Progenitor cell of endocrine pancreas (in vitro differentiated cells): ENCODE measurements at regions not wholly inside any gene's neighbourhood (a gene's known extent, or its start where the extent isn't known, plus 50 kb on each side); places are given as distances from the start of the nearest gene placed in this dataset.

Source experiments
- DNase-seq: peaks from one replicate; pipeline ENCODE4 v3.0.0; 2021; ENCODE audit warnings: low spot score; ENCODE audit not compliant: unreplicated experiment
- H3K27ac Mint-ChIP-seq: 2 replicates; pipeline ENCODE4 v1.8.0; 2021; ENCODE audit warnings: mild to moderate bottlenecking, moderate library complexity, mixed read lengths
- H3K27me3 Mint-ChIP-seq: 2 replicates; pipeline ENCODE4 v1.8.0; 2021; ENCODE audit warnings: mixed read lengths
- H3K36me3 Mint-ChIP-seq: 2 replicates; pipeline ENCODE4 v1.8.0; 2022; ENCODE audit warnings: mixed read lengths; ENCODE audit not compliant: insufficient read depth
- H3K4me1 Mint-ChIP-seq: 2 replicates; pipeline ENCODE4 v1.8.0; 2021; ENCODE audit warnings: low read depth, mixed read lengths
- H3K4me3 Mint-ChIP-seq: 2 replicates; pipeline ENCODE4 v1.8.0; 2021; ENCODE audit warnings: low read depth, mild to moderate bottlenecking, moderate library complexity, mixed read lengths
- H3K9me3 Mint-ChIP-seq: 2 replicates; pipeline ENCODE4 v1.8.0; 2021; ENCODE audit warnings: low read depth, mixed read lengths
- CTCF ChIP-seq: fragments of 200-600 bp; sonication (generic); IDR thresholded peaks from one replicate; pipeline ENCODE4 v1.5.0; 2021; ENCODE audit warnings: antibody characterized with exemption, mild to moderate bottlenecking; ENCODE audit not compliant: unreplicated experiment

DNA sequence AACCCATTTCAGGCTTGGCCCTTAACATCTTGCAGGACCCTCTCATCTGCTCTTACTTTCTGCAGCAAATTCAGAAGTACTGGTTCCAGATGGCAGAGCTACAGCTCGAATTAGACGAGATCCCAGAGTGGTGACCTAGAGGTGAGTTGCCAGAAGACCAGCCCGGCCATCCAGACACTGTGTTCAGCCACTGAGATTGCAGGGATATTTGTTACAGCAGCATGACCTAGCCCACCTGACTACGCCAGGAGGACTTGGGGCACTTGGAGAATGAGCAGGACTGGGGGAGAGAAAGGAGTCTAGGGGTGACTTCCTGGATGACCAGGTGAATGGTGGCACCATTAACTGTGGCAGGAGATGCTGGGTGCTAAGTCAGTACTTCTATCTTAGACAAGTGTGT lies 67.2 kb upstream of the ID2 start:
- H3K27me3 Mint-ChIP-seq: no peaks in the 10 kb centered on the region
- DNase-seq: no peak
- no peak overlapping the region for H3K27ac Mint-ChIP-seq
- H3K36me3 Mint-ChIP-seq: peaks cover 2% of the 10 kb centered on the region
- TF ChIP-seq CTCF: no peak
- peaks cover 22% of the 10 kb centered on the region for H3K4me1 Mint-ChIP-seq
- H3K9me3 Mint-ChIP-seq: peaks cover 11% of the 10 kb centered on the region
- H3K4me3 Mint-ChIP-seq: no peak overlapping the region

DNA sequence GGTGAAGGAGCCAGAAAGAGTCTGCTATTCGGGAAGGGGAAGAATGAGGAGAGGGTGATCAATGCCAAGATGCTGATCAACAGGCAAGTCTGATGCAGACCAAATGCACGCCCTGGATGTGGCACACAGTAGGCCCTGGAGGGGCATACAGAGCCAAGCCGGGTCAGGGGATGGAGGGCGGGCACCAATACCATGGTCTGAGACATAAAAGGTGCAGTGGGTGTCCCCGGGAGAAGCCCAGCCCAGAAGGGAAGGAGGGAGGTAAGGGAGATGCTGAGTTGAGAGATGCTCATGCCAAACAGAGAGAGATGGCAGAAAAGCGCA lies 66.6 kb upstream of the ID2 start:
- Mint-ChIP-seq H3K36me3 (peaks cover 3% of the 10 kb centered on the region), H3K4me1 (peaks cover 20% of the 10 kb centered on the region), H3K27me3 (no peaks in the 10 kb centered on the region), H3K9me3 (peaks cover 8% of the 10 kb centered on the region), H3K27ac (no peak overlapping the region), H3K4me3 (no peak overlapping the region)
- no peak for DNase-seq
- no peak for TF ChIP-seq CTCF

DNA sequence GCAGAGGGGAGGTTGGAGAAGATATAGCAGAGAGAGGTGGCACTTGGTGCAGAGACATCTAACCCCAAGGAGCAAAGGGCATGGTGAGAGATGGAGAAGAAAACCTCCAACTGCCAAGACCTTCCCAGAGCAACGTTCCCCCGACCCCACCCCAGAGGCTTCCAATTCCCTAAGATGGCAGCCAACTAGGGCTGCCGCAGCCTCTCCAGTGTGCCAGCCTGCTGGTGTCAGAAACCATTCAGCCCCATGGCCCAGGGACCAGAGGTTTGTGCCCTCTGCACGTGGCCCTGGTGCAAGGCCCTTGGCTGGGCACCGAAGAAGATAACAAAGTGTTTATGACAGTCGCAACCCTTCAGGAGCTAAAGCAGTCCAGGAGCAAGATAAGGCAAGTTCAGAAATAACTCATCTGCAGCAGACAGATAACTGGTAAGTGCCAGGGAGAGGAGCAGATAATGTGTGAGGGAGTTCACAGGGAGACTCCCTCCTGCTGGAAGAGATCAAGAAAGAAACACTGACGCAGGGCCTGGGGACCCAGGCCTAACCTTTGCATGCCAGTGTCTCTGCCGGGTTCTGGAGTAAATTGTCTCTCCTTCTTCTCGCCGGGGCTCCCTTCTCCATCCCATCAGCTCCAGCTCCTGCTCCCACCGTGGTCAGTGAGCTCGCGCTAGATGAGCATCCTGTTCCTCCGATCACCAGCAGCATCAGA lies 66.1 kb upstream of the ID2 start:
- Mint-ChIP-seq H3K4me1 (peaks cover 20% of the 10 kb centered on the region), H3K36me3 (peaks cover 2% of the 10 kb centered on the region), H3K27ac (no peak overlapping the region), H3K27me3 (no peaks in the 10 kb centered on the region), H3K9me3 (peaks cover 3% of the 10 kb centered on the region), H3K4me3 (no peak overlapping the region)
- no peak for DNase-seq
- no peak for TF ChIP-seq CTCF

DNA sequence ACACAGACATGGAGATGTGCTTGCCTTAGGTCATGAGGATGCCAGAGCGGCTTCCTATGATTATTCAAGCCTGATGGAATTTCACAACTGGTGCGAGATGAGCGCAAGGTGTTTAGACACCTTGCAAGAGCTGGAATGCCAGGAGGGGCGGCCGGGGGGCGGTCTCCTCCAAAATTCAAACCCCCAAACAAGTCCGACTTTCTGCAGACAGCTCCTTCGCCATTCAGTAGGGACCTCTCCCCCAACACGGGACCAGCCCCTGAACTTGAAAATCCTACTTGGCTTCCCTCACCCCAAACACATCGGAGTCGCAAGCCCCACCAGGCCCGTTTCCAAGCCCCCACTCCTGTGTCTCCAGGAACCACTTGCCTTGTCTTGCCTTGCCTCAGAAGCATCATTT lies 64.8 kb upstream of the ID2 start:
- Mint-ChIP-seq H3K27ac (no peak overlapping the region), H3K9me3 (no peaks in the 10 kb centered on the region), H3K36me3 (peaks cover 1% of the 10 kb centered on the region), H3K27me3 (no peaks in the 10 kb centered on the region), H3K4me1 (peaks cover 20% of the 10 kb centered on the region), H3K4me3 (no peak overlapping the region)
- TF ChIP-seq CTCF: no peak
- no peak for DNase-seq

- Mint-ChIP-seq H3K27ac (no peak overlapping the region), H3K36me3 (peaks cover 1% of the 10 kb centered on the region), H3K4me3 (no peak overlapping the region), H3K4me1 (peaks cover 24% of the 10 kb centered on the region), H3K9me3 (no peaks in the 10 kb centered on the region), H3K27me3 (no peaks in the 10 kb centered on the region)
- no peak for TF ChIP-seq CTCF
- DNase-seq: no peak
Measured at GRCh38 chr2:8617590-8617989, 64.3 kb upstream of the ID2 start.
